Mucosa of descending colon (tissue), 3 donors: ENCODE measurements at regions not wholly inside any gene's neighbourhood (a gene's known extent, or its start where the extent isn't known, plus 50 kb on each side); places are given as distances from the start of the nearest gene placed in this dataset.

ENCODE experiments used
- ATAC-seq: fragments of 200-7000 bp; cut with Tn5 transposase; one replicate; pipeline ENCODE4 v1.9.1; 2020; ENCODE audit warnings: mild to moderate bottlenecking, moderate library complexity
- DNase-seq, 3 donors: peaks; one replicate each; pipeline ENCODE4 v3.0.0-alpha.2; 2020
- H3K36me3 ChIP-seq: fragments of 200-600 bp; one replicate; pipeline ENCODE4 v1.8.0; 2021; ENCODE audit warnings: low read depth, mild to moderate bottlenecking
- H3K4me1 ChIP-seq: fragments of 200-600 bp; one replicate; pipeline ENCODE4 v1.8.0; 2021; ENCODE audit warnings: low read depth, mild to moderate bottlenecking
- H3K4me3 ChIP-seq: fragments of 200-600 bp; one replicate; pipeline ENCODE4 v1.8.0; 2021; ENCODE audit warnings: mild to moderate bottlenecking
- H3K9me3 ChIP-seq: fragments of 200-600 bp; one replicate; pipeline ENCODE4 v1.8.0; 2021; ENCODE audit warnings: mild to moderate bottlenecking
- CTCF ChIP-seq: fragments of 200-600 bp; IDR thresholded peaks from one replicate; pipeline ENCODE4 v1.8.0; 2022; ENCODE audit warnings: antibody characterized with exemption, mild to moderate bottlenecking
- intact Hi-C, 2 donors: fragments of 100-400 bp; cut with DNase I in 1 of 2; cut with micrococcal nuclease in 1 of 2; formaldehyde crosslinking; loops; one replicate each; pipeline versions ENCODE4 v1.11.0 to v1.11.1; 2022; cut with DNase I, micrococcal nuclease
- donor health status: DM: no; HTN: no; CAD: no; lungs with moderate emphysema.
- donor health status: DM: no; HTN: no; CAD: no.
- donor health status: DM: no; HTN: yes; CAD: no.

GRCh38 chr3:28860307-28860706, 420.6 kb upstream of the RBMS3 start:
- H3K36me3 ChIP-seq: no peaks in the 10 kb centered on the region
- no peaks in the 10 kb centered on the region for H3K4me1 ChIP-seq
- ATAC-seq: no peak
- intact Hi-C loops: no loop called here
- no peak overlapping the region for H3K4me3 ChIP-seq
- no peaks in the 10 kb centered on the region for H3K9me3 ChIP-seq
- TF ChIP-seq CTCF: no peak
- DNase-seq: no peak

- intact Hi-C loops: no loop called here
- DNase-seq: no peak
- Histone ChIP-seq H3K4me3 (no peak overlapping the region), H3K36me3 (no peaks in the 10 kb centered on the region), H3K9me3 (no peaks in the 10 kb centered on the region), H3K4me1 (no peaks in the 10 kb centered on the region)
- no peak for ATAC-seq
- no peak for TF ChIP-seq CTCF
These were observed 417.7 kb upstream of the RBMS3 start for GRCh38 chr3:28863186-28863585.

- Histone ChIP-seq H3K4me1 (no peaks in the 10 kb centered on the region), H3K4me3 (no peak overlapping the region), H3K36me3 (no peaks in the 10 kb centered on the region), H3K9me3 (no peaks in the 10 kb centered on the region)
- intact Hi-C loops: no loop called here
- DNase-seq (no peak), ATAC-seq (no peak)
- no peak for TF ChIP-seq CTCF
These were observed 413.0 kb upstream of the RBMS3 start for GRCh38 chr3:28867836-28868235.

- Histone ChIP-seq H3K4me1 (no peaks in the 10 kb centered on the region), H3K9me3 (no peaks in the 10 kb centered on the region), H3K4me3 (no peak overlapping the region), H3K36me3 (no peaks in the 10 kb centered on the region)
- no peak for DNase-seq
- ATAC-seq: no peak
- TF ChIP-seq CTCF: no peak
- intact Hi-C loops: no loop called here
These were observed 412.0 kb upstream of the RBMS3 start for GRCh38 chr3:28868897-28869296.

GRCh38 chr3:28877912-28878311, 403.0 kb upstream of the RBMS3 start:
- Histone ChIP-seq H3K36me3 (no peaks in the 10 kb centered on the region), H3K4me3 (no peak overlapping the region), H3K4me1 (no peaks in the 10 kb centered on the region), H3K9me3 (no peaks in the 10 kb centered on the region)
- ATAC-seq: no peak
- DNase-seq: no peak
- intact Hi-C loops: no loop called here
- TF ChIP-seq CTCF: no peak

GRCh38 chr3:28890373-28890772, 390.5 kb upstream of the RBMS3 start:
- no peak for TF ChIP-seq CTCF
- ATAC-seq (no peak), DNase-seq (no peak)
- no peaks in the 10 kb centered on the region for H3K4me1 ChIP-seq
- no peaks in the 10 kb centered on the region for H3K9me3 ChIP-seq
- intact Hi-C loops: no loop called here
- H3K4me3 ChIP-seq: no peak overlapping the region
- no peaks in the 10 kb centered on the region for H3K36me3 ChIP-seq
